ENCODE measurements at regions not wholly inside any gene's neighbourhood (a gene's known extent, or its start where the extent isn't known, plus 50 kb on each side); places are given as distances from the start of the nearest gene placed in this dataset.
A peak's percentile ranks its signal among the peaks of the same experiment; 100 is the strongest.

- Histone ChIP-seq H2AFZ (ENCODE audit: insufficient read depth, low read depth, low read length, poor library complexity, severe bottlenecking) (peak overlapping the region; percentile 65), H4K20me1 (ENCODE audit: insufficient read depth, low read length) (no peaks in the 10 kb centered on the region), H3K9me3 (replicated peaks in 1 of 2; ENCODE audit: control insufficient read depth in 1 of 2, insufficient read depth in 1 of 2, low read length in 2 of 2) (no peaks in the 10 kb centered on the region), H3K9ac (ENCODE audit: insufficient read depth, low read length, poor library complexity, severe bottlenecking) (no peak overlapping the region), H3K27ac (ENCODE audit: low read depth in 1 of 2, low read length in 2 of 2) (peak overlapping the region in 1 of 2 donors; percentile 53), H3K36me3 (replicated peaks in 1 of 2; ENCODE audit: control insufficient read depth in 1 of 2, insufficient read depth in 2 of 2, low read length in 2 of 2) (no peaks in the 10 kb centered on the region), H3K79me2 (ENCODE audit: insufficient read depth, low read length) (no peaks in the 10 kb centered on the region), H3K4me3 (replicated peaks in 1 of 3; ENCODE audit: low read depth in 2 of 3, low read length in 3 of 3) (no peak overlapping the region), H3K27me3 (ENCODE audit: control insufficient read depth in 2 of 2, insufficient read depth in 2 of 2, low read length in 2 of 2) (no peaks in the 10 kb centered on the region), H3K4me2 (replicated peaks; ENCODE audit: extremely low read depth, low read length, poor library complexity, severe bottlenecking) (no peak overlapping the region), H3K4me1 (ENCODE audit: control insufficient read depth in 1 of 2, insufficient read depth in 2 of 2, low read length in 2 of 2) (peaks cover 19 to 21% of the 10 kb centered on the region in 2 donors)
- Mint-ChIP-seq H3K4me3 (peak overlapping the region in 1 of 2 donors; percentile 61), H3K27ac (peak overlapping the region in 6 of 7 donors; percentile 32 to 75 (median 42)), H3K27me3 (ENCODE audit: low read depth in 3 of 3) (peaks cover 0 to 2% (median 2%) of the 10 kb centered on the region in 3 donors), H3K9me3 (peaks cover 0 to 3% (median 0%) of the 10 kb centered on the region in 7 donors), H3K4me1 (peaks cover 21% of the 10 kb centered on the region), H3K36me3 (no peaks in the 10 kb centered on the region)
- intact Hi-C loops (cut with micrococcal nuclease), result no loop called here
- peak; percentile 8 to 24 (median 23) for DNase-seq
- WGBS (ENCODE audit: insufficient coverage), result 0% methylated on average over 2 of the region's 10 CpGs
- TF ChIP-seq CTCF (IDR thresholded peaks at IDR 0.05), result no peak
Observed at GRCh38 chr14:22448035-22448904, 140.8 kb downstream of the DAD1 start.

DNA sequence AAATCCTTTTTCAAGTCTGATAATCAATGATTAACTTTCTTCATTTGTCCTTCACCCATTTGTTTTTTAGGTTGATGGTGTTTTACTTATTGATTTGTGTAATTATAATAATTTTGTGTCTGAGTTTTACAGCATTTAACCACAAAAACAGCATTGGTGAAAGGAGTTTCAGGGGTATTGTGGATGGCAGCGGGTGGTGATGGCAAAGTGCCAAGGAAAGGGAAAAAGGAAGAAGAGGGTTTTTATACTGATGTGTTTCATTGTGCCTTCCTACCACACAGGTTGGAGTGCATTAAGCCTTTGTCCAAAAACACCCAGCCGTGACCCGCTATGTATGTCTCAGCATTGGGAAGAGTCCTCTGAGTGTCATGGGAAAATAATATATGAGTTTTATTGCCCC is 150.3 kb downstream of the DAD1 start:
- Histone ChIP-seq H3K4me2 (replicated peaks; ENCODE audit: extremely low read depth, low read length, poor library complexity, severe bottlenecking) (no peak overlapping the region), H3K9me3 (replicated peaks in 1 of 2; ENCODE audit: control insufficient read depth in 1 of 2, insufficient read depth in 1 of 2, low read length in 2 of 2) (no peaks in the 10 kb centered on the region), H3K27me3 (ENCODE audit: control insufficient read depth in 2 of 2, insufficient read depth in 2 of 2, low read length in 2 of 2) (no peaks in the 10 kb centered on the region), H3K9ac (ENCODE audit: insufficient read depth, low read length, poor library complexity, severe bottlenecking) (no peak overlapping the region), H2AFZ (ENCODE audit: insufficient read depth, low read depth, low read length, poor library complexity, severe bottlenecking) (no peak overlapping the region), H4K20me1 (ENCODE audit: insufficient read depth, low read length) (no peaks in the 10 kb centered on the region), H3K79me2 (ENCODE audit: insufficient read depth, low read length) (no peaks in the 10 kb centered on the region), H3K36me3 (replicated peaks in 1 of 2; ENCODE audit: control insufficient read depth in 1 of 2, insufficient read depth in 2 of 2, low read length in 2 of 2) (no peaks in the 10 kb centered on the region), H3K4me1 (ENCODE audit: control insufficient read depth in 1 of 2, insufficient read depth in 2 of 2, low read length in 2 of 2) (no peaks in the 10 kb centered on the region), H3K4me3 (replicated peaks in 1 of 3; ENCODE audit: low read depth in 2 of 3, low read length in 3 of 3) (no peak overlapping the region), H3K27ac (ENCODE audit: low read depth in 1 of 2, low read length in 2 of 2) (no peak overlapping the region)
- no peak for DNase-seq
- H3K36me3 Mint-ChIP-seq, result no peaks in the 10 kb centered on the region
- H3K27me3 Mint-ChIP-seq (ENCODE audit: low read depth in 3 of 3), result peaks cover 2 to 3% (median 3%) of the 10 kb centered on the region in 3 donors
- WGBS (ENCODE audit: insufficient coverage), result no CpG with 5 or more reads among the region's 3 CpGs
- intact Hi-C loops (cut with micrococcal nuclease), result loop anchor here in 1 of 2 donors (2.0 kb wide), 1 partner anchor 16 kb away; no protein-coding TSS in a partner anchor
- H3K27ac Mint-ChIP-seq, result no peak overlapping the region
- H3K4me3 Mint-ChIP-seq, result no peak overlapping the region
- TF ChIP-seq CTCF (IDR thresholded peaks at IDR 0.05), result no peak
- H3K9me3 Mint-ChIP-seq, result no peaks in the 10 kb centered on the region
- H3K4me1 Mint-ChIP-seq, result peaks cover 5% of the 10 kb centered on the region

All from CD14-positive monocyte (primary cell).